ENCODE measurements at regions not wholly inside any gene's neighbourhood (a gene's known extent, or its start where the extent isn't known, plus 50 kb on each side); places are given as distances from the start of the nearest gene placed in this dataset.
A peak's percentile ranks its signal among the peaks of the same experiment; 100 is the strongest.

DNA sequence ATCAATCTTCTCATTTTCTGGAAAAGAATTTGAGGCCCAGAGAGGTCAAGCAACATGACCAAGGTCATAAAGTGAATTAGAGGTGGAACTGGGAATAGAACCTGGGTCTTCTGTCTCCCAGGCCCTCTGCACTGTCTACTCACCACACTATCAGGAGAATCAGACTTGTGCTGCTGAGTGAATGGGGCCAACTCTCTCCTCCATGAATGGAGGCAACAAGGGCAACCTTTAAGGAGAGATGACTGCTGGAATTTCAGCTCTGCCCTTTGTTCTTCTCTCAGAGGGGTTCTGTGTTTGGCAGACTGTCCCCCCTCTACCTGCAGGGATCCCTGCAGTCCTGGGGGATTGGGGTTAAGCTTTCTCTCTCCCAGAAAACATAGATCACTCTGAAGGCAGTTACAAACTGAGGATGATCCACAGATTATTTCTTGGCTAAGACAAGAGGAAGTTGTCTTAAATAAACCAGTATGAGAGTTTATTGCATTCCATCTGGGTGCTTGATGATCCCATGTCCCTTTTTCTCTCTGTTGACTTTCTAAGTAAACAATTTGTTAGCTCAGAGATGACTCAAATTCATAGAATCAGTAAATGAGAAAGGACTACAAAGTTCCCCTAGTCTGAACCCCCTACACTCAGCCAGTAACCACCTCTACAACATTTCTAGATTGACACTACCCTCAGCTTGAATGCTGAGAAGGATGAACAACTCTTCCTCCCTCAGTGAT, 99.0 kb upstream of the LIPC start (continued):
- no peak for TF ChIP-seq ATF1 (CRISPR knock-in tag; IDR thresholded peaks at IDR 0.05)
- no peak for TF ChIP-seq SOX6 (IDR thresholded peaks at IDR 0.05)
- TF ChIP-seq SOX6 (CRISPR knock-in tag; IDR thresholded peaks at IDR 0.05) = peak; percentile 44; the same call in 1 of the 2 replicates
- no peak for TF ChIP-seq ZNF180 (CRISPR knock-in tag; IDR thresholded peaks at IDR 0.05; ENCODE audit: borderline replicate concordance, low read depth)
- 0 out of 2 replicates have a peak, but pooled peaks have one; percentile 24 for TF ChIP-seq PHF21A (CRISPR knock-in tag; IDR thresholded peaks at IDR 0.05)
- TF ChIP-seq, protein P1, sequence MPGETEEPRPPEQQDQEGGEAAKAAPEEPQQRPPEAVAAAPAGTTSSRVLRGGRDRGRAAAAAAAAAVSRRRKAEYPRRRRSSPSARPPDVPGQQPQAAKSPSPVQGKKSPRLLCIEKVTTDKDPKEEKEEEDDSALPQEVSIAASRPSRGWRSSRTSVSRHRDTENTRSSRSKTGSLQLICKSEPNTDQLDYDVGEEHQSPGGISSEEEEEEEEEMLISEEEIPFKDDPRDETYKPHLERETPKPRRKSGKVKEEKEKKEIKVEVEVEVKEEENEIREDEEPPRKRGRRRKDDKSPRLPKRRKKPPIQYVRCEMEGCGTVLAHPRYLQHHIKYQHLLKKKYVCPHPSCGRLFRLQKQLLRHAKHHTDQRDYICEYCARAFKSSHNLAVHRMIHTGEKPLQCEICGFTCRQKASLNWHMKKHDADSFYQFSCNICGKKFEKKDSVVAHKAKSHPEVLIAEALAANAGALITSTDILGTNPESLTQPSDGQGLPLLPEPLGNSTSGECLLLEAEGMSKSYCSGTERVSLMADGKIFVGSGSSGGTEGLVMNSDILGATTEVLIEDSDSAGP (CRISPR knock-in tag; IDR thresholded peaks at IDR 0.05; ENCODE audit: borderline replicate concordance) = no peak
- no peak for TF ChIP-seq ZNF776 (CRISPR knock-in tag; IDR thresholded peaks at IDR 0.05)
- TF ChIP-seq BCL6 (CRISPR knock-in tag; IDR thresholded peaks at IDR 0.05) = peak; percentile 32; the same call in 1 of the 2 replicates
- TF ChIP-seq KDM6A (CRISPR knock-in tag; IDR thresholded peaks at IDR 0.05; ENCODE audit: low read depth) = peak; percentile 27; the same call in 1 of the 2 replicates
- TF ChIP-seq, protein P2, sequence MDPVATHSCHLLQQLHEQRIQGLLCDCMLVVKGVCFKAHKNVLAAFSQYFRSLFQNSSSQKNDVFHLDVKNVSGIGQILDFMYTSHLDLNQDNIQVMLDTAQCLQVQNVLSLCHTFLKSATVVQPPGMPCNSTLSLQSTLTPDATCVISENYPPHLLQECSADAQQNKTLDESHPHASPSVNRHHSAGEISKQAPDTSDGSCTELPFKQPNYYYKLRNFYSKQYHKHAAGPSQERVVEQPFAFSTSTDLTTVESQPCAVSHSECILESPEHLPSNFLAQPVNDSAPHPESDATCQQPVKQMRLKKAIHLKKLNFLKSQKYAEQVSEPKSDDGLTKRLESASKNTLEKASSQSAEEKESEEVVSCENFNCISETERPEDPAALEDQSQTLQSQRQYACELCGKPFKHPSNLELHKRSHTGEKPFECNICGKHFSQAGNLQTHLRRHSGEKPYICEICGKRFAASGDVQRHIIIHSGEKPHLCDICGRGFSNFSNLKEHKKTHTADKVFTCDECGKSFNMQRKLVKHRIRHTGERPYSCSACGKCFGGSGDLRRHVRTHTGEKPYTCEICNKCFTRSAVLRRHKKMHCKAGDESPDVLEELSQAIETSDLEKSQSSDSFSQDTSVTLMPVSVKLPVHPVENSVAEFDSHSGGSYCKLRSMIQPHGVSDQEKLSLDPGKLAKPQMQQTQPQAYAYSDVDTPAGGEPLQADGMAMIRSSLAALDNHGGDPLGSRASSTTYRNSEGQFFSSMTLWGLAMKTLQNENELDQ (CRISPR knock-in tag; IDR thresholded peaks at IDR 0.05; ENCODE audit: borderline replicate concordance) = no peak
- 0 out of 2 replicates have a peak, but pooled peaks have one; percentile 14 for TF ChIP-seq YEATS2 (CRISPR knock-in tag; IDR thresholded peaks at IDR 0.05; ENCODE audit: borderline replicate concordance)
- 0 out of 2 replicates have a peak, but pooled peaks have one; percentile 45 for TF ChIP-seq ZNF780A (CRISPR knock-in tag; IDR thresholded peaks at IDR 0.05)
- no peak for TF ChIP-seq ZNF879 (CRISPR knock-in tag; IDR thresholded peaks at IDR 0.05)
- no peak for TF ChIP-seq SPEN (CRISPR knock-in tag; IDR thresholded peaks at IDR 0.05; ENCODE audit: low read depth)
- peak; percentile 68 for TF ChIP-seq FOXA3 (CRISPR knock-in tag; IDR thresholded peaks at IDR 0.05)
- no peak for TF ChIP-seq HOXA7 (CRISPR knock-in tag; IDR thresholded peaks at IDR 0.05)
- TF ChIP-seq, protein P3, sequence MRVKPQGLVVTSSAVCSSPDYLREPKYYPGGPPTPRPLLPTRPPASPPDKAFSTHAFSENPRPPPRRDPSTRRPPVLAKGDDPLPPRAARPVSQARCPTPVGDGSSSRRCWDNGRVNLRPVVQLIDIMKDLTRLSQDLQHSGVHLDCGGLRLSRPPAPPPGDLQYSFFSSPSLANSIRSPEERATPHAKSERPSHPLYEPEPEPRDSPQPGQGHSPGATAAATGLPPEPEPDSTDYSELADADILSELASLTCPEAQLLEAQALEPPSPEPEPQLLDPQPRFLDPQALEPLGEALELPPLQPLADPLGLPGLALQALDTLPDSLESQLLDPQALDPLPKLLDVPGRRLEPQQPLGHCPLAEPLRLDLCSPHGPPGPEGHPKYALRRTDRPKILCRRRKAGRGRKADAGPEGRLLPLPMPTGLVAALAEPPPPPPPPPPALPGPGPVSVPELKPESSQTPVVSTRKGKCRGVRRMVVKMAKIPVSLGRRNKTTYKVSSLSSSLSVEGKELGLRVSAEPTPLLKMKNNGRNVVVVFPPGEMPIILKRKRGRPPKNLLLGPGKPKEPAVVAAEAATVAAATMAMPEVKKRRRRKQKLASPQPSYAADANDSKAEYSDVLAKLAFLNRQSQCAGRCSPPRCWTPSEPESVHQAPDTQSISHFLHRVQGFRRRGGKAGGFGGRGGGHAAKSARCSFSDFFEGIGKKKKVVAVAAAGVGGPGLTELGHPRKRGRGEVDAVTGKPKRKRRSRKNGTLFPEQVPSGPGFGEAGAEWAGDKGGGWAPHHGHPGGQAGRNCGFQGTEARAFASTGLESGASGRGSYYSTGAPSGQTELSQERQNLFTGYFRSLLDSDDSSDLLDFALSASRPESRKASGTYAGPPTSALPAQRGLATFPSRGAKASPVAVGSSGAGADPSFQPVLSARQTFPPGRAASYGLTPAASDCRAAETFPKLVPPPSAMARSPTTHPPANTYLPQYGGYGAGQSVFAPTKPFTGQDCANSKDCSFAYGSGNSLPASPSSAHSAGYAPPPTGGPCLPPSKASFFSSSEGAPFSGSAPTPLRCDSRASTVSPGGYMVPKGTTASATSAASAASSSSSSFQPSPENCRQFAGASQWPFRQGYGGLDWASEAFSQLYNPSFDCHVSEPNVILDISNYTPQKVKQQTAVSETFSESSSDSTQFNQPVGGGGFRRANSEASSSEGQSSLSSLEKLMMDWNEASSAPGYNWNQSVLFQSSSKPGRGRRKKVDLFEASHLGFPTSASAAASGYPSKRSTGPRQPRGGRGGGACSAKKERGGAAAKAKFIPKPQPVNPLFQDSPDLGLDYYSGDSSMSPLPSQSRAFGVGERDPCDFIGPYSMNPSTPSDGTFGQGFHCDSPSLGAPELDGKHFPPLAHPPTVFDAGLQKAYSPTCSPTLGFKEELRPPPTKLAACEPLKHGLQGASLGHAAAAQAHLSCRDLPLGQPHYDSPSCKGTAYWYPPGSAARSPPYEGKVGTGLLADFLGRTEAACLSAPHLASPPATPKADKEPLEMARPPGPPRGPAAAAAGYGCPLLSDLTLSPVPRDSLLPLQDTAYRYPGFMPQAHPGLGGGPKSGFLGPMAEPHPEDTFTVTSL (CRISPR knock-in tag; IDR thresholded peaks at IDR 0.05; ENCODE audit: borderline replicate concordance) = peak; percentile 59; the same call in 1 of the 2 replicates
- no peak for TF ChIP-seq ZNF614 (CRISPR knock-in tag; IDR thresholded peaks at IDR 0.05; ENCODE audit: borderline replicate concordance)
- TF ChIP-seq JUN (CRISPR knock-in tag; IDR thresholded peaks at IDR 0.05) = no peak
- TF ChIP-seq REXO4 (CRISPR knock-in tag; IDR thresholded peaks at IDR 0.05; ENCODE audit: borderline replicate concordance) = no peak
